ENCODE measurements at regions not wholly inside any gene's neighbourhood (a gene's known extent, or its start where the extent isn't known, plus 50 kb on each side); places are given as distances from the start of the nearest gene placed in this dataset.

GRCh38 chr12:60803147-60803546 is 1207.3 kb downstream of the SLC16A7 start:
- DNase-seq, result no peak

- DNase-seq, result no peak
Measured at GRCh38 chr12:60805364-60805763, 1209.5 kb downstream of the SLC16A7 start.

GRCh38 chr12:60819794-60820193 is 1224.0 kb downstream of the SLC16A7 start:
- DNase-seq, result no peak

- no peak for DNase-seq
Measured at GRCh38 chr12:60822580-60822979, 1226.8 kb downstream of the SLC16A7 start.

GRCh38 chr12:60830381-60830780 is 1234.6 kb downstream of the SLC16A7 start:
- DNase-seq, result no peak

GRCh38 chr12:60832290-60832689 is 1236.5 kb downstream of the SLC16A7 start:
- no peak for DNase-seq

GRCh38 chr12:60834372-60834771 is 1238.5 kb downstream of the SLC16A7 start:
- DNase-seq, result no peak

- DNase-seq, result no peak
Measured at GRCh38 chr12:60834806-60835205, 1239.0 kb downstream of the SLC16A7 start.

GRCh38 chr12:60836651-60837050 is 1240.8 kb downstream of the SLC16A7 start:
- DNase-seq, result no peak

GRCh38 chr12:60842181-60842580 is 1246.4 kb downstream of the SLC16A7 start:
- DNase-seq, result no peak

DNA sequence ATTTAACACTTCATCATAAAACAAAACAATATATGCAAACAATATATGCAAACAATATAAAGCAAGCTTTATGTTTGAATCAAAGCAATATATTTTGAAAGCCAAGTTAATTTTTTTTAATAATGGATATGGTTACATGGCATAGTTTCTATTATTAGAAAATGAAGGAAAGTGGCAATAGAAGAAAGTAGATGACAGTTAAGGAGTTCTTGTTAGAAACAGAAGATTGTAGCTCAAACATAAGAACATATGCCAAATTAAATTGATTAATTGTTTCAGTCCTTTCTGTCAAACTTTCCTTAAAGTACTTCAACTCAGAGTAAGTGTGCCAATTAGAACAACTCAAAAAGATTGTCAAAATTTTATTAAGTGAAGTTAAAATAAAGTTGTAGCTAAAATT is 1248.3 kb downstream of the SLC16A7 start:
- no peak for DNase-seq

DNA sequence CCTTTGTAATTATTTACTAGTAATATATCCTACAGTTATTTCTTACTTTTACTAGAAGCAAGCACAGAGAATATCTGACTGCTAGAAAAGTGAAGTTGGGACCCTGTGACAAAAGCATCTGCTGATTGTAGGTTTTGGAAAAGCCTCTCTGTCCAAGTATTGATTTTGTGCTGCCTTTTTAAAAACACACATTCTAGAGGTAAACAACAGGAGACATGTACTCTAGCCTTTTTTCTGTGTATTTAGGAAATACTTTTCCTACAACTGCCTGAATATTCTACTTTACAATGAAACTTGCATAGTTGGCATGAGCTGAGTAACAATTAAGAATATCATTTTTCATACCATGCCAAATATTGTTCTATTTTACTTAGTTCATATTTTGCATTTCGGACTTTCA is 1249.0 kb downstream of the SLC16A7 start:
- DNase-seq, result no peak

- no peak for DNase-seq
Measured at GRCh38 chr12:60845696-60846095, 1249.9 kb downstream of the SLC16A7 start.

DNA sequence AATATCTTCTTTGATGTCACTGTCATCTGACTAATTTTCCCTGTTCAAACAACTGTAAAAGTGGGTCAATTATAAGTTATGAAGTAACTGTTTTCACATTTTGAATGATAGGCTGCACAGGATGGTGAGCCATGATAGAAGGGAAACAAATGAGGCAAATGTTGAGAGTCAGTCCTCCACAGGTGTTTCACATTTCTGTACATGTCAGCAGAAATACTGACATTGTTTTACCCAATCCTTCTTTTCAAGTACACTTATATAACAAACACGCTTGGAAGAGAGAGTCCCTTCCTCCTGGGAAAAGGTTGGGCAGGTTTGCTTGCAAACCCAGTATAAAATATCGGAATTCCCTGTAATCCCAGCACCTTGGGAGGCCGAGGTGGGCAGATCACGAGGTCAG is 1251.5 kb downstream of the SLC16A7 start:
- DNase-seq, result no peak

DNA sequence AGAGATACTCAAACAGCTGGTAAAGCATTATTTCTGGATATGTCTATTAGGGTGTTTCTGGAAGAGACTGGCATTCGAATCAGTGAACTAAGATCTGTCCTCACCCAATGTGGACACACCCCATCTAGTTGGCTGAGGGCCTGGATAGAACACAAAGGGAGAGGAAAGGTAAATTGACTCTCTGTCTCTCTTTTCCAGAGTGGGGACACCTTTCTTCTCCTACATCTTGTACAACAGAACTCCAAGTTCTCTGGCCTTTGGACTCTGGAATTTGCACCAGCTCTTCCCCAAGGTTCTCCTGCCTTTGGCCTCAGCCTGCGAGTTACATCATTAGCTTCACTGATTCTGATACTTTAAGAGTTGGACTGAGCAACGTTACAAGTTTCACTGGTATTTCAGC is 1253.9 kb downstream of the SLC16A7 start:
- no peak for DNase-seq

- no peak for DNase-seq
Measured at GRCh38 chr12:60853407-60853806, 1257.6 kb downstream of the SLC16A7 start.

GRCh38 chr12:60863421-60863820 is 1267.6 kb downstream of the SLC16A7 start:
- no peak for DNase-seq

- DNase-seq, result no peak
Measured at GRCh38 chr12:60872219-60872618, 1276.4 kb downstream of the SLC16A7 start.

GRCh38 chr12:60872850-60873713 is 1277.3 kb downstream of the SLC16A7 start:
- no peak for DNase-seq

DNA sequence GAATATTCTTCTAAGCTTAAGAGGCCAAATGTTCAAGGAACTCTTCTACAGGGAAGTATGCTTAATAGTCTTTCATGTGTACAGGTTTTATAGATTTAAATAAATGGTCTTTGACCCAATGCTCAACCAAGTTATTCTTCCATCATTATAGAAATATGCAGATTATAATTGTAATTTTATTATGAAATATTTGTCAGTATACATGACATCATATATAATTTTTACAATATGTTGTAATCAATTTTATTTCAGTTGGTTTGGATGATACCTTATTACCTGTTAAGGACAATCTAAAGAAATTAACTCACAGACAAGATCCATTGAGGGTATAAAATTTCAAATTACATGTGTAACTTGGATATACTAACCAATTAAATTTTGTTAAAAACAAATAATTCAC is 1278.3 kb downstream of the SLC16A7 start:
- DNase-seq, result no peak

DNA sequence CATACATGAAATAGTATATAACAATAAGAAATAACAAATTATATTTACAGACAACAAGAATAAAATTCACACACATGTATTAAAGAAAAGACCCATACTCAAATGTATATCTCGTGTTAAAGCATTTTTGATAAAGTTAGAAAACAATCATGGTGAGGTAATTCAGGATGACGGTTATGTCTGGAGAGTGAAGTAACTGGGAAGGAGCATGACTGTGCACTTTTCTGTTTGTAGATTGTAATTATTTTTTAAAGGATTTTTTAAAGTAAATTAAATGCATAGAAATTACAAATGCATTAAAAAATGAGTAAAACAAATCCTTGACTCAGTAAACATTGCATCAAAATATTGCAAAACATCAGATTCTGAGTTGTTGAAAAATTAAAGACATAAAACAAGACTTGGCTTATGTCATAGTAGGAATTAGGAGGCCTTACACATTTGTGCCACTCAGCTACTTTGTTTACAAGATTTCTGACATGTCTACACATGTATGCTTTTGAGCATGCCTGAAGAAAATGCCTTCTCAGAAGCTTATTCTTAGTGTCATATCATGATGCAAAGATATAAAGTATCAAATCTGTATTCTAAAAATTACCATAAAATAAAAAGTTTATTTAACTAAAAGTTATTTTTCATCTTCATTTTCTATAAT is 1325.1 kb downstream of the SLC16A7 start:
- no peak for DNase-seq

DNA sequence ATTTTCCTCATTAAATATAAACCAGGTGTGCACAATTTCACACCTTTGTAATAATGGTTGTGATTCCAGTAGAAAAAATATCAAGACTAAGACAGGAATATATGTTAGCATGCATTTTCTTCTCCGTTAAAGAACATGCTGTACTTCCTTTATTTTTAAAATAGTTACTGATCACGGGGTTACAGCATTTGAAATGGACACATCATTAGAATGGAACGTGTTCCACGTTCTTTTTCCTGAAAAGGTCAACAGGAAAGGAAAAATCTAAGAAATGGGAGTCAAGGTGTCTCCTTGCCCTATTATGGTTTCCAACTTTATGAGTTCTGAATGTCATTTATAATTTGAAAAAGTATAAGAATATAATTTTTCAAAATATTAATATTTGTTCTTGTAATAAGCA is 1325.7 kb downstream of the SLC16A7 start:
- DNase-seq, result no peak

- DNase-seq, result no peak
Measured at GRCh38 chr12:60926256-60926655, 1330.4 kb downstream of the SLC16A7 start.

DNA sequence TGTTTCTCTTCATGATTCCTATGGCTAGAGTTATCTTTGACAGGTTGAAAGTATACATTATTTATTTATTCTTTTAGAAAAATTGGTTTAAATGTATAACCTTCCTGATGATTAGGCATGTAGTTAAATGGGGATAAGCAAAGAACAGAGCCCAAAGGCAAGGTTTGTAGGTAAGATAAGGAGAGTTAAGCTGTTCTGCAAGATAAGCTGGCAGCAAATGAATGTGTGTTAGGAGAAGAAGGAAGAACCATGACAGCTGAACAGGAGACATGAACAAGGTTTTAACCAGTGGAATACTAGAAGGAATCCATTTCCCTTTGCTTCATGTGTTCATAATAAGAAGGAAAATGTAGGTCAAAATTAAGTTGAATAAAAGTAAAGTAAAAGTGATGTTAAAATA is 1330.1 kb upstream of the USP15 start:
- no peak for DNase-seq
